Thoracic aorta (tissue), 2 donors: ENCODE measurements at regions not wholly inside any gene's neighbourhood (a gene's known extent, or its start where the extent isn't known, plus 50 kb on each side); places are given as distances from the start of the nearest gene placed in this dataset.

Source experiments
- ATAC-seq: fragments of 150-250 bp; one replicate; pipeline ENCODE4 v1.8.0; 2017; ENCODE audit warnings: low read depth; ENCODE audit not compliant: insufficient number of reproducible peaks, low FRiP score
- DNase-seq: peaks from one replicate; pipeline ENCODE4 v3.0.0-alpha.2; 2020; ENCODE audit warnings: low spot score
- H3K27ac ChIP-seq, 2 donors: fragments of 200-600 bp; sonication (generic); 1 replicate in 1 of 2; 2 replicates in 1 of 2; pipeline ENCODE4 v1.5.1; 2016; ENCODE audit warnings: mild to moderate bottlenecking in 2 of 2, moderate library complexity in 2 of 2
- H3K27me3 ChIP-seq: fragments of 200-600 bp; sonication (generic); replicated peaks from 2 replicates; pipeline ENCODE4 v1.6.0; 2016; ENCODE audit warnings: mild to moderate bottlenecking; ENCODE audit not compliant: insufficient read depth
- H3K36me3 ChIP-seq: fragments of 200-600 bp; sonication (generic); one replicate; pipeline ENCODE4 v1.5.1; 2016
- H3K4me1 ChIP-seq, 2 donors: fragments of 200-600 bp; sonication (generic); 1 replicate in 1 of 2; 2 replicates in 1 of 2; pipeline versions ENCODE4 v1.5.1 to v1.6.0; 2016; ENCODE audit warnings: low read depth in 2 of 2, mild to moderate bottlenecking in 1 of 2; ENCODE audit not compliant: control insufficient read depth in 1 of 2
- H3K4me3 ChIP-seq: fragments of 200-600 bp; sonication (generic); 2 replicates; pipeline ENCODE4 v1.5.1; 2016; ENCODE audit warnings: mild to moderate bottlenecking
- H3K9me3 ChIP-seq: fragments of 200-600 bp; sonication (generic); 2 replicates; pipeline ENCODE4 v1.5.1; 2016
- TF ChIP-seq, protein P1 (sequence below): fragments of 200-600 bp; sonication (generic); IDR thresholded peaks from one replicate; pipeline ENCODE4 v1.5.1; 2019; ENCODE audit warnings: antibody characterized with exemption

DNA sequence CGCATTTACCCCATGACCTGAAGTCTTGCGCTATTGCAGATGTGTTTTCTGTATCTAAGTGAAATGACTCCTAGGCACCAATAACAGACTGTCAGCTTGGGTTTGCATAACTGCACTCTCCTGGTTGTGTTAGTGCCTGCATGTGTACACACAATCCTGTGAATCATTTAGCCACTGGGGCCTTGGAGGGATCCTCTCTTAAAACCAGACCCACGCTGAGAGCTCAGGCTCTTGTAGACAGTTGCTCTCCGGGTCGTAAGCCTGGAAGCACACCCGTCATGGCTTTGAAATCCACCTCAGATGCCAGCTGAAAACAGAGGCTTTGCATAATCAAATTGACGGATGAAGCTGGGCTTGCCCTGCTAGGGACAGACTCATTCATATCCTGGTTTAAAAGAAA, 79.2 kb upstream of the RBM19 start:
- ATAC-seq (no peak), DNase-seq (no peak)
- Histone ChIP-seq H3K27me3 (no peaks in the 10 kb centered on the region), H3K4me3 (no peak overlapping the region), H3K4me1 (no peaks in the 10 kb centered on the region), H3K36me3 (no peaks in the 10 kb centered on the region), H3K27ac (no peak overlapping the region), H3K9me3 (no peaks in the 10 kb centered on the region)
- TF ChIP-seq, protein P1, sequence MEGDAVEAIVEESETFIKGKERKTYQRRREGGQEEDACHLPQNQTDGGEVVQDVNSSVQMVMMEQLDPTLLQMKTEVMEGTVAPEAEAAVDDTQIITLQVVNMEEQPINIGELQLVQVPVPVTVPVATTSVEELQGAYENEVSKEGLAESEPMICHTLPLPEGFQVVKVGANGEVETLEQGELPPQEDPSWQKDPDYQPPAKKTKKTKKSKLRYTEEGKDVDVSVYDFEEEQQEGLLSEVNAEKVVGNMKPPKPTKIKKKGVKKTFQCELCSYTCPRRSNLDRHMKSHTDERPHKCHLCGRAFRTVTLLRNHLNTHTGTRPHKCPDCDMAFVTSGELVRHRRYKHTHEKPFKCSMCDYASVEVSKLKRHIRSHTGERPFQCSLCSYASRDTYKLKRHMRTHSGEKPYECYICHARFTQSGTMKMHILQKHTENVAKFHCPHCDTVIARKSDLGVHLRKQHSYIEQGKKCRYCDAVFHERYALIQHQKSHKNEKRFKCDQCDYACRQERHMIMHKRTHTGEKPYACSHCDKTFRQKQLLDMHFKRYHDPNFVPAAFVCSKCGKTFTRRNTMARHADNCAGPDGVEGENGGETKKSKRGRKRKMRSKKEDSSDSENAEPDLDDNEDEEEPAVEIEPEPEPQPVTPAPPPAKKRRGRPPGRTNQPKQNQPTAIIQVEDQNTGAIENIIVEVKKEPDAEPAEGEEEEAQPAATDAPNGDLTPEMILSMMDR = no peak

DNA sequence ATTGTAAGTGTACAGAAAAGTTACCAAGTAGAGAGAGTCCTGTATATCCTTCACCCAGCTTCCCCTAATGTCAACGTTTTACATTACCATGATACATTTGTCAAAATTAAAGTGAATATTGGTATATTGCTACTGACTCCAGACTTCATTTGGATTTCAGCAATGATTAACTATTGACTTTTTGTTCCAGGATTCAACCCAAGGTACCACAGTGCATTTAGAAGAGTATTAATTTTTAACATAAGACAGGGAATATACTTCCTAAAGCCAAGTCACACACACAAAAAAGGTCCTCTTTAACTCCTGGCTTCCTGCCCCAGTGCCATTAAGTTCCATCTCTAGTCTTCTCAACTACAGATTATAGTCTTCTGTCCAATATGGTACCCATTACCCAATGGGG, 75.5 kb upstream of the RBM19 start:
- no peaks in the 10 kb centered on the region for H3K36me3 ChIP-seq
- H3K9me3 ChIP-seq = no peaks in the 10 kb centered on the region
- H3K27me3 ChIP-seq = no peaks in the 10 kb centered on the region
- TF ChIP-seq, protein P1 = no peak
- DNase-seq (no peak), ATAC-seq (no peak)
- no peaks in the 10 kb centered on the region for H3K4me1 ChIP-seq
- H3K4me3 ChIP-seq = no peak overlapping the region
- no peak overlapping the region for H3K27ac ChIP-seq

DNA sequence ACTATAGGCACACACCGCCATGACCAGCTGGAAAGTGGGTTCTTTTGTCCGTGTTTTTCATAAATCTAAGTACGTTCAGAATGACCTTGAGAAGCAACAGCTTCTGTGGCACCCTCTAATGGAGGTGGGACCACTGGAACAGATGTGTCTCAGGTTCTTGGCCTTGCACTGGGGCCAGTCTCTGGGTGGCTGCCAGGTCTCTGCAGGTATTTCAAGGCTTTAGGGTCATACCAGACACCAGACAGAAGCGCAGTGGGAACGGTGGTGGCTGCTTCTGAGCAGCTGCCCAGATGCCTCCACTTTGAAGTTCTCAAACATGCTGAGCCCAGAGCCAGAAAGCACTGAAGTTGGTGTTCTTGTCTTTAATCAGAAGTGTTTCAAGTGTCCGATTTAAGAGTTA, 75.0 kb upstream of the RBM19 start:
- Histone ChIP-seq H3K4me1 (no peaks in the 10 kb centered on the region), H3K4me3 (no peak overlapping the region), H3K27ac (no peak overlapping the region), H3K9me3 (no peaks in the 10 kb centered on the region), H3K27me3 (no peaks in the 10 kb centered on the region), H3K36me3 (no peaks in the 10 kb centered on the region)
- TF ChIP-seq, protein P1 = no peak
- ATAC-seq (no peak), DNase-seq (no peak)

DNA sequence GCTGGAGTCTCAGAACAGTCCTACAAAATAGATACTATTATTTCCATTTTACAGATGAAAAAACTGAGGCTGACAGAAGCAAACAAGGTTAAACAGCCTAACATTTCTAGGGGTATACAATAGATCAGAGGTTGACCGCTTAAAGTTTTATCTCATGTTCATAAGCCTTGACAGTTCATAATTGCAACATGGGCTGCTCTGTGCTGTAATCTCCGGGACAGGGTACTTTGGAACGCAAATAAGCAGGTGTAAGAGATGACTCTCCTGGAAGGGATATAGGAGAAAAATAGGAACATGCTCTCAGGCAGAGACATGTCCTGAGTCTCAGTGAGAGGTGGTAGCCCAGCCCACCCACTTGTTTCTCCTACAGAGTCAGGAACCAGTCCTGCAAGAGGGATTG, 72.8 kb upstream of the RBM19 start:
- TF ChIP-seq, protein P1 = no peak
- no peaks in the 10 kb centered on the region for H3K27me3 ChIP-seq
- no peaks in the 10 kb centered on the region for H3K36me3 ChIP-seq
- DNase-seq = no peak
- H3K4me3 ChIP-seq = no peak overlapping the region
- H3K9me3 ChIP-seq = no peaks in the 10 kb centered on the region
- H3K27ac ChIP-seq = no peak overlapping the region
- no peaks in the 10 kb centered on the region for H3K4me1 ChIP-seq
- no peak for ATAC-seq

DNA sequence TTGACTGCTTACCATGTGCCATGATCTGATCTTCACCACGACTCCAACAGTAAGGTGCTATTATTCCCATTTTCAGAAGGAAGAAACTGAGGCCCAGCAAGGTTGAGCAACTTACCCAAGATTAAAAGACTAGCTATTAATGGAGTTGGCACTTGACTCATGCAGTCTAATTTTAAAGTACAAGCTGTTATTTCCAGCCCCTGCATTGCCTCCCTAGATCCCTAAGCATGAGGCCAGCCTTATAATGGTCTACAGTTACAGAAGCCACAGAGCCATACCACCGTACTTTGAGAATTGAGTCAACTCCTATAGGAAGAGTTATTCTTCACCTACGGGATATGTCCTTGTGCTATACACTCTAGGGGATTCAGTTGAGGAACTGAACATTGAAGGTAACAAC, 66.7 kb upstream of the RBM19 start:
- H3K4me1 ChIP-seq = no peaks in the 10 kb centered on the region
- H3K27me3 ChIP-seq = no peaks in the 10 kb centered on the region
- ATAC-seq (no peak), DNase-seq (no peak)
- H3K9me3 ChIP-seq = no peaks in the 10 kb centered on the region
- no peaks in the 10 kb centered on the region for H3K36me3 ChIP-seq
- H3K27ac ChIP-seq = no peak overlapping the region
- TF ChIP-seq, protein P1 = no peak
- H3K4me3 ChIP-seq = no peak overlapping the region
